H1 (cell line): ENCODE measurements at regions not wholly inside any gene's neighbourhood (a gene's known extent, or its start where the extent isn't known, plus 50 kb on each side); places are given as distances from the start of the nearest gene placed in this dataset.

ENCODE experiments used
- ATF2 ChIP-seq: IDR thresholded peaks from 2 replicates; pipeline ENCODE4 v1.6.1; 2012; ENCODE audit warnings: low read length, inconsistent platforms
- BCL11A ChIP-seq, 2 experiments: IDR thresholded peaks; one replicate each; pipeline ENCODE4 v1.6.1; 2011; ENCODE audit warnings: low read depth in 2 of 2, low read length in 2 of 2, mild to moderate bottlenecking in 2 of 2
- CREB1 ChIP-seq: IDR thresholded peaks from 2 replicates; pipeline ENCODE4 v1.6.1; 2012; ENCODE audit warnings: inconsistent platforms
- KDM5A ChIP-seq: fragments of 200-600 bp; IDR thresholded peaks from 2 replicates; pipeline ENCODE4 v1.7.1; 2012; ENCODE audit warnings: mild to moderate bottlenecking, low read length, inconsistent platforms, mixed read lengths
- PHF8 ChIP-seq: fragments of 200-600 bp; sonication (generic); conservative IDR thresholded peaks from 2 replicates; pipeline ENCODE4 v1.7.1; 2012; ENCODE audit warnings: low read depth, mild to moderate bottlenecking, inconsistent platforms, low read length, moderate library complexity
- SAP30 ChIP-seq: fragments of 300-600 bp; sonication (generic); IDR thresholded peaks from 2 replicates; pipeline ENCODE4 v1.7.1; 2012; ENCODE audit warnings: low read length, moderate library complexity, mild to moderate bottlenecking, inconsistent platforms; ENCODE audit not compliant: insufficient read depth, insufficient replicate concordance

- no peak for TF ChIP-seq ATF2
- TF ChIP-seq CREB1 = no peak
- TF ChIP-seq BCL11A (IDR thresholded peaks at IDR 0.05; ENCODE audit: low read depth in 2 of 2, low read length in 2 of 2) = no peak
- TF ChIP-seq KDM5A = no peak
- TF ChIP-seq PHF8 = no peak
- TF ChIP-seq SAP30 = no peak
Observed at GRCh38 chr6:126723541-126724170, 383.7 kb downstream of the CENPW start (continued).
